Stromal cell of bone marrow (primary cell): ENCODE measurements at regions not wholly inside any gene's neighbourhood (a gene's known extent, or its start where the extent isn't known, plus 50 kb on each side); places are given as distances from the start of the nearest gene placed in this dataset.
A peak's percentile ranks its signal among the peaks of the same experiment; 100 is the strongest.
"Not testable (repeated sequence)": the region's sequence is repeated elsewhere in the genome, so short reads cannot be mapped to it uniquely, and the experiment has no call there.

Experiments used
- DNase-seq: peaks from one replicate; pipeline ENCODE4 v3.0.0-alpha.2; 2012; ENCODE audit warnings: low read depth

GRCh38 chr10:64023926-64024470 is 502.8 kb downstream of the REEP3 start:
- DNase-seq = no peak

GRCh38 chr10:64033711-64034110 is 512.5 kb downstream of the REEP3 start:
- DNase-seq = no peak

- DNase-seq = no peak
Measured at GRCh38 chr10:64036321-64036930, 515.2 kb downstream of the REEP3 start.

GRCh38 chr10:64037071-64037661 is 516.0 kb downstream of the REEP3 start:
- DNase-seq = no peak

- no peak for DNase-seq
Measured at GRCh38 chr10:64038107-64038506, 516.9 kb downstream of the REEP3 start.

- DNase-seq = no peak
Measured at GRCh38 chr10:64039198-64039597, 518.0 kb downstream of the REEP3 start.

- no peak for DNase-seq
Measured at GRCh38 chr10:64040781-64041180, 519.6 kb downstream of the REEP3 start.

GRCh38 chr10:64041185-64041988 is 520.2 kb downstream of the REEP3 start:
- DNase-seq = peak; percentile 22

- DNase-seq = no peak
Measured at GRCh38 chr10:64041989-64042490, 520.8 kb downstream of the REEP3 start.

- DNase-seq = no peak
Measured at GRCh38 chr10:64044098-64044497, 522.9 kb downstream of the REEP3 start.

- not testable (repeated sequence) for DNase-seq
Measured at GRCh38 chr10:64044957-64045632, 523.9 kb downstream of the REEP3 start.

- DNase-seq = no peak
Measured at GRCh38 chr10:64054392-64054791, 533.2 kb downstream of the REEP3 start.

GRCh38 chr10:64059884-64060283 is 538.7 kb downstream of the REEP3 start:
- DNase-seq = no peak

- DNase-seq = no peak
Measured at GRCh38 chr10:64060389-64060788, 539.2 kb downstream of the REEP3 start.

- no peak for DNase-seq
Measured at GRCh38 chr10:64062793-64063192, 541.6 kb downstream of the REEP3 start.

- no peak for DNase-seq
Measured at GRCh38 chr10:64067009-64067606, 545.9 kb downstream of the REEP3 start.

GRCh38 chr10:64067859-64068258 is 546.7 kb downstream of the REEP3 start:
- no peak for DNase-seq

- DNase-seq = no peak
Measured at GRCh38 chr10:64070241-64070640, 549.0 kb downstream of the REEP3 start.

GRCh38 chr10:64071218-64071617 is 550.0 kb downstream of the REEP3 start:
- peak; percentile 3 for DNase-seq

- no peak for DNase-seq
Measured at GRCh38 chr10:64075604-64076003, 554.4 kb downstream of the REEP3 start.

GRCh38 chr10:64076322-64076940 is 555.2 kb downstream of the REEP3 start:
- DNase-seq = no peak
